ENCODE measurements at regions not wholly inside any gene's neighbourhood (a gene's known extent, or its start where the extent isn't known, plus 50 kb on each side); places are given as distances from the start of the nearest gene placed in this dataset.

GRCh38 chr14:50018201-50018932, 98.0 kb downstream of the VCPKMT start:
- peaks cover 14% of the 10 kb centered on the region for H3K9me3 Mint-ChIP-seq
- H3K27ac Mint-ChIP-seq: no peak overlapping the region
- peaks cover 68% of the 10 kb centered on the region for H3K36me3 Mint-ChIP-seq

DNA sequence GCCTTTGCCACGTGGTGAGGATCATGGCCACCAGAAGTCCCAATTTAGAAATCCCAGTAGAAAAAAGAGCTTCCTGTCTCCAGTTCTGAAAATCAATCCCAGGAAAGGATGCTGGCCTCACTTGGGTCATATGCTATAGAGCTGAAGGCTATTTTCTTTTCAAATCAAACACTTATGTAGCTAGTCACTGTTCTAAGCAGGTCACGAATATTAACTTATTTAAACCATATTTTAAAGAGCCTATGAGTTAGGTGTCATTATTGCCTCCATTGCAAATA, 97.5 kb downstream of the VCPKMT start:
- Mint-ChIP-seq H3K36me3 (peaks cover 71% of the 10 kb centered on the region), H3K4me3 (no peak overlapping the region), H3K4me1 (peaks cover 36% of the 10 kb centered on the region), H3K27ac (no peak overlapping the region), H3K27me3 (no peaks in the 10 kb centered on the region), H3K9me3 (peaks cover 15% of the 10 kb centered on the region)
- DNase-seq: no peak
- POLR2A ChIA-PET: interaction anchor here (0.8 kb wide), 1 partner anchor 11 kb away, joined by 3 read pairs; no protein-coding TSS in a partner anchor
- ATAC-seq (ENCODE audit: low read depth): no peak

More at GRCh38 chr14:50018201-50018932, 98.0 kb downstream of the VCPKMT start:
- no peak for ATAC-seq (ENCODE audit: low read depth)
- POLR2A ChIA-PET: interaction anchor here (0.6 to 4.3 kb wide), 3 partner anchors 11 to 79 kb away, joined by 3 to 32 read pairs (median 4); no protein-coding TSS in a partner anchor
- Mint-ChIP-seq H3K4me3 (no peak overlapping the region), H3K4me1 (peaks cover 37% of the 10 kb centered on the region), H3K27me3 (no peaks in the 10 kb centered on the region)
- no peak for DNase-seq

DNA sequence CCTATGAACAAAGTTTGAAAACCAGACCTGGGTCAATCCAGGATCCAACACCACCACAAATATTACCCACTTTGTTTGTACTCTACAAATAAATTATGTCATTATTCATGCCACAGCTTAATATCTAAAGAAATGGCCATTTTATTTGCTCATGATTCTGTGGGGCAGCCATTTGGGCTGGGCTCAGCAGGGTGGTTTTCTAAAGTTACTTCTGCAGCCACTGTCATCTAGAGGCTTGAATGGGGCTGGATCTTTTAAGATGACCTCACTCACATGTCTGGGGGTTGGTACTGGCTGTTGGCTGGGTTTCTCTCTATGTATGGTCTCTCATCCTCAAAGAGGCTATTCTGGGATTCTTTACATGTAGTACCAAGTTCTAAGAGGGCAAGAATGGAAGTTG, 96.2 kb downstream of the VCPKMT start:
- Mint-ChIP-seq H3K9me3 (peaks cover 15% of the 10 kb centered on the region), H3K27ac (no peak overlapping the region), H3K4me1 (peaks cover 31% of the 10 kb centered on the region), H3K27me3 (no peaks in the 10 kb centered on the region), H3K4me3 (no peak overlapping the region), H3K36me3 (peaks cover 69% of the 10 kb centered on the region)
- no peak for ATAC-seq (ENCODE audit: low read depth)
- DNase-seq: no peak
- POLR2A ChIA-PET: interaction anchor here (1.1 kb wide), 1 partner anchor 17 kb away, joined by 4 read pairs; no protein-coding TSS in a partner anchor

GRCh38 chr14:50020799-50021198, 95.6 kb downstream of the VCPKMT start:
- peaks cover 74% of the 10 kb centered on the region for H3K36me3 Mint-ChIP-seq
- DNase-seq: no peak
- peak overlapping the region; percentile 77 for H3K27ac Mint-ChIP-seq
- ATAC-seq (ENCODE audit: low read depth): no peak
- POLR2A ChIA-PET: no interaction called here
- H3K9me3 Mint-ChIP-seq: peaks cover 21% of the 10 kb centered on the region
- peak overlapping the region; percentile 64 for H3K4me3 Mint-ChIP-seq
- H3K27me3 Mint-ChIP-seq: no peaks in the 10 kb centered on the region
- H3K4me1 Mint-ChIP-seq: peaks cover 28% of the 10 kb centered on the region

- peak overlapping the region; percentile 64 for H3K4me3 Mint-ChIP-seq
- peaks cover 20% of the 10 kb centered on the region for H3K9me3 Mint-ChIP-seq
- peaks cover 24% of the 10 kb centered on the region for H3K4me1 Mint-ChIP-seq
- peak overlapping the region; percentile 77 for H3K27ac Mint-ChIP-seq
- ATAC-seq (ENCODE audit: low read depth) (peak; percentile 79), DNase-seq (no peak)
- peaks cover 75% of the 10 kb centered on the region for H3K36me3 Mint-ChIP-seq
- H3K27me3 Mint-ChIP-seq: no peaks in the 10 kb centered on the region
- POLR2A ChIA-PET: interaction anchor here (0.6 to 1.2 kb wide), 3 partner anchors 18 to 159 kb away, joined by 3 to 6 read pairs (median 3); no protein-coding TSS in a partner anchor
These were observed 94.9 kb downstream of the VCPKMT start for GRCh38 chr14:50021261-50022031.

DNA sequence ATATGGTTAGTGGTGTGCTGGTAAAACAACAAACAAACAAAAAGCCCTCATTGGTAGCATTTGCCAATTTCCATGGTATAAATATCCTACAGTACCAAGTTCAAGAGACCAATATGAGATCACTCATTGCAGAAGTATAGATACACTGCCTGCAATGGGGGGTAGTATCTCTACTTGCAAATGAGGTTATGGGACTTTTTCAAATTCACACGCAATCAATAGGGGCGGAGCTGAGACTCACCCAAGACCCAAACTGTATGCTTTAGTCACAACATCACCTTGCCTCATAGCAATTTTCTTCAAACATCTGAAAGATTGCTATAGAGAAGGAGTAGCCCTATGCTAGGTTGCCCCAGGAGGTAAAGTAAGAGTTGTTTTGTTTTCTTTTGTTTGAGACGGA, 93.7 kb downstream of the VCPKMT start:
- Mint-ChIP-seq H3K27me3 (no peaks in the 10 kb centered on the region), H3K9me3 (peaks cover 20% of the 10 kb centered on the region), H3K4me3 (no peak overlapping the region), H3K4me1 (peaks cover 21% of the 10 kb centered on the region), H3K27ac (no peak overlapping the region), H3K36me3 (peaks cover 80% of the 10 kb centered on the region)
- ATAC-seq (ENCODE audit: low read depth) (no peak), DNase-seq (no peak)
- POLR2A ChIA-PET: interaction anchor here (2.2 kb wide), 1 partner anchor 21 kb away, joined by 10 read pairs; no protein-coding TSS in a partner anchor

- H3K4me1 Mint-ChIP-seq: peaks cover 21% of the 10 kb centered on the region
- ATAC-seq (ENCODE audit: low read depth) (no peak), DNase-seq (no peak)
- POLR2A ChIA-PET: interaction anchor here (0.5 to 2.2 kb wide), 3 partner anchors 22 to 185 kb away, joined by 4 to 10 read pairs (median 4); no protein-coding TSS in a partner anchor
- no peaks in the 10 kb centered on the region for H3K27me3 Mint-ChIP-seq
- H3K27ac Mint-ChIP-seq: no peak overlapping the region
- H3K36me3 Mint-ChIP-seq: peaks cover 81% of the 10 kb centered on the region
- H3K9me3 Mint-ChIP-seq: peaks cover 20% of the 10 kb centered on the region
- no peak overlapping the region for H3K4me3 Mint-ChIP-seq
These were observed 92.5 kb downstream of the VCPKMT start for GRCh38 chr14:50023671-50024490.

GRCh38 chr14:50025073-50025472, 91.3 kb downstream of the VCPKMT start:
- Mint-ChIP-seq H3K36me3 (peaks cover 78% of the 10 kb centered on the region), H3K27ac (no peak overlapping the region), H3K9me3 (peaks cover 14% of the 10 kb centered on the region), H3K4me1 (peaks cover 23% of the 10 kb centered on the region), H3K4me3 (no peak overlapping the region), H3K27me3 (no peaks in the 10 kb centered on the region)
- DNase-seq (no peak), ATAC-seq (ENCODE audit: low read depth) (no peak)
- POLR2A ChIA-PET: interaction anchor here (1.8 kb wide), 1 partner anchor 36 kb away, joined by 4 read pairs; no protein-coding TSS in a partner anchor

DNA sequence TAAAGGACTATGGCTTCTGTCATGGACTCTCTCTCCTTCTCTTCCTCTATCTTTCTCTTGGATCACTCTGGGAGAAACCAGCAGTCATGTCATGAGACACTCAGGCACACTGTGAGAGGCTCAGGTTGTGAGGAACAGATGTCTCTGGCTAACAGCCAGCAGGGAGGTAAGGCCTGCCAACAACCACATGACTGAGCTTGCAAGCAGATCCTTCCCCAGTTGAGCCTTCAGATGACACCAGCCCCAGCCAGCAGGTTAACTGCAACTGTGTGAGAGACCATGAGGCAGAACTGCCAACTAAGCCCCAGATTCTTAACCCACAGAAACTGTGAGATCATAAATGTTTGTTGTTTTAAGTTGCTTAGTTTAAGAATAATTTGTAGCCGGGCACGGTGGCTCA, 90.6 kb downstream of the VCPKMT start:
- Mint-ChIP-seq H3K27ac (no peak overlapping the region), H3K4me1 (peaks cover 20% of the 10 kb centered on the region), H3K27me3 (no peaks in the 10 kb centered on the region), H3K9me3 (peaks cover 10% of the 10 kb centered on the region), H3K36me3 (peaks cover 77% of the 10 kb centered on the region), H3K4me3 (no peak overlapping the region)
- POLR2A ChIA-PET: interaction anchor here (1.2 kb wide), 1 partner anchor 23 kb away, joined by 4 read pairs; no protein-coding TSS in a partner anchor
- DNase-seq (no peak), ATAC-seq (ENCODE audit: low read depth) (no peak)

- no peak overlapping the region for H3K27ac Mint-ChIP-seq
- no peak for DNase-seq
- H3K36me3 Mint-ChIP-seq: peaks cover 77% of the 10 kb centered on the region
- no peaks in the 10 kb centered on the region for H3K27me3 Mint-ChIP-seq
- peaks cover 19% of the 10 kb centered on the region for H3K4me1 Mint-ChIP-seq
- ATAC-seq (ENCODE audit: low read depth): no peak
- POLR2A ChIA-PET: interaction anchor here (1.2 to 1.6 kb wide), 2 partner anchors 23 to 36 kb away, joined by 4 read pairs; no protein-coding TSS in a partner anchor
- peaks cover 13% of the 10 kb centered on the region for H3K9me3 Mint-ChIP-seq
- no peak overlapping the region for H3K4me3 Mint-ChIP-seq
These were observed 90.0 kb downstream of the VCPKMT start for GRCh38 chr14:50026396-50026795.

DNA sequence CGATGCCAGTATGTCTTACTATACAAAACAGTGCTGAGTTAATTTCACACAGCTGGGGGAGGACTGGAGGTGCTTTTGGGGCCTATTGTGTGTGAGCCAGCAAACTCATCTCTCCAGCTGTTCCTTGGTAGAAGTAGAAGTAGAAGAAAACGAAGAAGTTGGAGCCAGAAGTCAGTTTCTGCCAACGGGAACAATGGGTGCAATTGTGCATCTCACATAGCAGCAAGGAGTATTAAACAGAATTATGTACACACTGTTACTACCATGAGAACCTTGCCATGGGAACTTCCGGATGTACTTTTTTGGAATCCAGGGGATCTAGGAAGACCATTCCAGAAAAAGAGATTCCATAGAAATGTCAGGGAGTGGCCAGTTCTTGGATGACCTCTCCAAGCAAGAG, 88.6 kb downstream of the VCPKMT start:
- no peaks in the 10 kb centered on the region for H3K27me3 Mint-ChIP-seq
- H3K4me1 Mint-ChIP-seq: peaks cover 12% of the 10 kb centered on the region
- no peak overlapping the region for H3K27ac Mint-ChIP-seq
- ATAC-seq (ENCODE audit: low read depth) (no peak), DNase-seq (no peak)
- no peak overlapping the region for H3K4me3 Mint-ChIP-seq
- POLR2A ChIA-PET: interaction anchor here (0.6 to 2.3 kb wide), 3 partner anchors 10 to 34 kb away, joined by 3 to 10 read pairs (median 4); no protein-coding TSS in a partner anchor
- H3K9me3 Mint-ChIP-seq: peaks cover 14% of the 10 kb centered on the region
- H3K36me3 Mint-ChIP-seq: peaks cover 77% of the 10 kb centered on the region

DNA sequence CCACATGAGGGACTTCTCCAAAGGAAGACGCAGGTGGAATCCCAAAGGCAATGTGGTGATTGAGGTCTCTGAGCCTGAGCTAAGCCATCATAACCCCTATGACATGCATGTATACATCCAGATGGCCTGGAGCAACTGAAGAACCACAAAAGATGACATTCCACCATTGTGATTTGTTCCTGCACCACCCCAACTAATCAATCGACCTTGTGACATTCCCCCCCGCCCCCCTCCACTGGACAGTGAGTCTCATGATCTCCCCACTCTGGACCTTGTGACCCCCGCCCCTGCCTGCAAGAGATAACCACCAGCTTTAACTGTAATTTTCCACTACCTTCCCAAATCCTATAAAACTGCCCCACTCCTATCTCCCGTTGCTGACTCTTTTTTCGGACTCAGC, 87.9 kb downstream of the VCPKMT start:
- no peak overlapping the region for H3K27ac Mint-ChIP-seq
- H3K4me1 Mint-ChIP-seq: peaks cover 12% of the 10 kb centered on the region
- no peak for ATAC-seq (ENCODE audit: low read depth)
- H3K4me3 Mint-ChIP-seq: no peak overlapping the region
- H3K36me3 Mint-ChIP-seq: peaks cover 74% of the 10 kb centered on the region
- no peaks in the 10 kb centered on the region for H3K27me3 Mint-ChIP-seq
- peaks cover 14% of the 10 kb centered on the region for H3K9me3 Mint-ChIP-seq
- POLR2A ChIA-PET: interaction anchor here (0.6 to 2.3 kb wide), 2 partner anchors 9 to 20 kb away, joined by 3 to 10 read pairs; no protein-coding TSS in a partner anchor
- no peak for DNase-seq

GRCh38 chr14:50030036-50030435, 86.3 kb downstream of the VCPKMT start:
- Mint-ChIP-seq H3K27ac (no peak overlapping the region), H3K4me3 (no peak overlapping the region), H3K27me3 (no peaks in the 10 kb centered on the region), H3K9me3 (peaks cover 13% of the 10 kb centered on the region), H3K4me1 (peaks cover 18% of the 10 kb centered on the region), H3K36me3 (peaks cover 75% of the 10 kb centered on the region)
- POLR2A ChIA-PET: no interaction called here
- DNase-seq (no peak), ATAC-seq (ENCODE audit: low read depth) (no peak)
